ENCODE measurements at regions not wholly inside any gene's neighbourhood (a gene's known extent, or its start where the extent isn't known, plus 50 kb on each side); places are given as distances from the start of the nearest gene placed in this dataset.

DNA sequence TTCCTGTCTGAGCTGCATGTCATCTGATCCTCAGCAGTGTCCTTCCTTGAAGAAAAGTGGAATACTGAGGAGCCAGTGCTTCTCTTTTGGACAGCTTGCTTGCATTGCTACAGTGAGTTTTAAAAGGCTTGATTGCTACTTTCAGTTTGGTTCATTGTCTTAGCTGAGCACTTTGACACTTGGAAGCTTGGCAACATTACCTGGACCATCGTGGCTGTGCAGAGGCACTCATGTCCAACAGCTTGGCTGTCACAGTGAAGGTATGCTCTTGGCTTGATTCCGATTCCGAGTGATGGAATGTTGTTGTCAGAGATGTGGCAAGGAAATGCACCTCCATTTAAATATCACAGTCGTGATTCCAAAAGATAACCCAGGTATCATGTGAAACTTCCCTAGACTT is 102.4 kb downstream of the FAS start:
- no peak overlapping the region for H3K9ac ChIP-seq (ENCODE audit: low read length)
- H3K27me3 ChIP-seq (ENCODE audit: control insufficient read depth, insufficient read depth, low read length), result no peaks in the 10 kb centered on the region
- H3K4me3 ChIP-seq (ENCODE audit: low read length), result no peak overlapping the region
- no peaks in the 10 kb centered on the region for H3K9me3 ChIP-seq (ENCODE audit: control insufficient read depth, low read length)
- no peaks in the 10 kb centered on the region for H3K36me3 ChIP-seq (ENCODE audit: control insufficient read depth, insufficient read depth, low read length)
- no peaks in the 10 kb centered on the region for H3K4me1 ChIP-seq (ENCODE audit: control insufficient read depth, insufficient read depth, low read length)

DNA sequence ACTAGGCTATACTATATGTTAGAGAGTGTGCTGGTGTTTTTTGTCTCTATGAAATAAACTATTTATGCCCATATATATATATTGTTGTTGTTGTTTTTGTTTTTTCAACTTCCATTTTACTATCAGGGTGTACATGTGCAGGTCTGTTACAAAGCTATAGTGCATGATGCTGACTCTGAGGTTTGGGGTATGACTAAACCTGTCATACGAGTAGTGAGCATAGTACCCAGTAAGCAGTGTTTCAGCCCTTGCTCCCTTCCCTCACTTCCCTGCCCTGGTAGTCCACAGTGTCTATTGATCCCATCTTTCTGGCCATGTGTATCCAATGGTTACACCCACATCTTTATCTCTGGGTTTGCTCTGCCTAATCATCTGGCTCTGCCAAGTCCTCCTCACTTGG is 101.8 kb downstream of the FAS start:
- no peaks in the 10 kb centered on the region for H3K9me3 ChIP-seq (ENCODE audit: control insufficient read depth, low read length)
- no peaks in the 10 kb centered on the region for H3K4me1 ChIP-seq (ENCODE audit: control insufficient read depth, insufficient read depth, low read length)
- H3K9ac ChIP-seq (ENCODE audit: low read length), result no peak overlapping the region
- H3K27me3 ChIP-seq (ENCODE audit: control insufficient read depth, insufficient read depth, low read length), result no peaks in the 10 kb centered on the region
- H3K4me3 ChIP-seq (ENCODE audit: low read length), result no peak overlapping the region
- no peaks in the 10 kb centered on the region for H3K36me3 ChIP-seq (ENCODE audit: control insufficient read depth, insufficient read depth, low read length)

GRCh38 chr10:89091496-89091895 is 100.9 kb downstream of the FAS start:
- Histone ChIP-seq H3K9ac (ENCODE audit: low read length) (no peak overlapping the region), H3K9me3 (ENCODE audit: control insufficient read depth, low read length) (no peaks in the 10 kb centered on the region), H3K4me3 (ENCODE audit: low read length) (no peak overlapping the region), H3K36me3 (ENCODE audit: control insufficient read depth, insufficient read depth, low read length) (no peaks in the 10 kb centered on the region), H3K27me3 (ENCODE audit: control insufficient read depth, insufficient read depth, low read length) (no peaks in the 10 kb centered on the region), H3K4me1 (ENCODE audit: control insufficient read depth, insufficient read depth, low read length) (no peaks in the 10 kb centered on the region)

DNA sequence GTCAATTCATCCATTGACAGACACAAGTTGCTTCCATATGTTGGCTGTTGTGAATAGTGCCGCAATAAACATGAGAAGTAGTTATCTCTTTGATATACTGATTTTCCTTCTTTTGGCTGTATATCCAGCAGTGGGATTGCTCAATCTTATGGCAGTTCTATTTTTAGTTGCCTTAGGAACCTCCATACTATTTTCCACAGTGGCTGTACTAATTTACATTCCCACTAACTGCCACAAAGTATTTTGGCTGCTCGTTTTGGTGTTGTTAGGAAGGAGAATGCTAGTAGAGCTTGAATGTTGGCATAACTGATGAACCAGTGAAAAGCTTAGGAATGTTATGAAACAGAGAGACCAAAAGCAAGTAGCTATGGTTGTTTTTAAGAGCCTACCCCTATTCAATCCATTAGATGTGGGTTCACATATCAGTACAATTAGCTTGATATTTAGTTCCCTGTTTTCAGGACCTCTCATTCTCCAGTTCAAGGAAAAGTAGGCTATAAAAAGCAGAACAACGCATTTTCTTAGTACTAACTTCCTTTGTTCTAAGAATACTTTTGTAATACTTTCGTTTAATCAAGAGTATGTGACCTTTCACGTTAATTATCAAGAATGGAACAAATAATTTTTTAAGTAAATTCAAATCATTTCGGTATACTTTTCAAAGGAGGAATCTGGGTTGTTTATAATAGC is 100.3 kb downstream of the FAS start:
- no peaks in the 10 kb centered on the region for H3K4me1 ChIP-seq (ENCODE audit: control insufficient read depth, insufficient read depth, low read length)
- no peak overlapping the region for H3K9ac ChIP-seq (ENCODE audit: low read length)
- H3K36me3 ChIP-seq (ENCODE audit: control insufficient read depth, insufficient read depth, low read length), result no peaks in the 10 kb centered on the region
- H3K4me3 ChIP-seq (ENCODE audit: low read length), result no peak overlapping the region
- H3K27me3 ChIP-seq (ENCODE audit: control insufficient read depth, insufficient read depth, low read length), result no peaks in the 10 kb centered on the region
- no peaks in the 10 kb centered on the region for H3K9me3 ChIP-seq (ENCODE audit: control insufficient read depth, low read length)

DNA sequence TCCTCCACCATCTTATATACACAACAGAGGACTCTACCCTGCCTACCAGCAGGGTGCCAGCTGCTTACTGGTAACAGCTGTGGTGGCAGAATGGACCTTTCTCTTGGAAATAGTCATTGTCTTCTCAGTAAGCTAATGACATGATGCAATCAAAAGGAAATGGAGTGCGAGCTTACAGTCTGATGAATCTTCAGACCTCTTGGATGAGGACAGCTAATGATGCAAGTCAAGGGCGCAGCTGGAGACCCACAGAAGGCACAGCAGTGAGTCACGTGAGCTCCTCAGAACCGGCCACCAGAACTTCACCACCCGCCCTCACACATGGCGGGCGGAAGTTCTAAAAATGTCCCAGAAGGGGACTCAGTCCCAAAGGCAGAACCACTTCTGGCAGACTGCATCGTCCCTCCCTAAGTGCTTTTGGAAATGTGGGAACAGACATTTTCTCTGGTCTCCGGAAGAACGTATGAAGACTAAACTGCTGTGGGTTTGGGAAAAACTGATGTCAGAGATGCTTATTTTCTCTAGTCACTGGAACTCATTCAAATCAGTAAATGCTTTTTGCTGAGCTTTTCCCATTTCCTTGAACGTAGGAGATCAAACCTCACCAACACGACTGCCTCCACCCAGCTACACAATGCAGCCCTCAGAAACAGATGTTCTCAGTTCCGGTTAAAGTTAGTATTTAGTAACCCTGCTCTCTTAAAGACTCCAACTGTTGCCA is 96.4 kb downstream of the FAS start:
- Histone ChIP-seq H3K9me3 (ENCODE audit: control insufficient read depth, low read length) (no peaks in the 10 kb centered on the region), H3K9ac (ENCODE audit: low read length) (peak overlapping the region; percentile 5), H3K4me1 (ENCODE audit: control insufficient read depth, insufficient read depth, low read length) (no peaks in the 10 kb centered on the region), H3K36me3 (ENCODE audit: control insufficient read depth, insufficient read depth, low read length) (no peaks in the 10 kb centered on the region), H3K4me3 (ENCODE audit: low read length) (no peak overlapping the region), H3K27me3 (ENCODE audit: control insufficient read depth, insufficient read depth, low read length) (no peaks in the 10 kb centered on the region)

DNA sequence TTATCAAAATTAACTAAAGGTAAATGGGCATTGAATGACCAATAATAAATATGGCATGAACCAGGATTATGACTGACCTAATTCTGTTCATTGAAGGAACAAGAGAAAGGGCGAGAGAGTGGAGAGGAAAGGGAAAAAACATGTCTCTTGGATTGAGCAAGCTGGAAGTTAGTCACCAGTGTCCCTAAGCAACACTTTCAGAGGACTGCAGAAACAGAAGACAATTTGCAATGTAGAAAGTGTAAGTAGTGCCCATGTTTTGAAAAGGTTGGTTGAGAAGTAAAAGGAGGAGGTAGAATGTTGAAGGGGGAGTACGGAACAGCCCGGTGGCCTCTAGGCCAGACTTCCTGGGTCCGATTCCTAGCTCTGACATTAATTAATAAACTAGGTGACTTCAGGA is 94.6 kb downstream of the FAS start:
- no peak overlapping the region for H3K9ac ChIP-seq (ENCODE audit: low read length)
- no peaks in the 10 kb centered on the region for H3K27me3 ChIP-seq (ENCODE audit: control insufficient read depth, insufficient read depth, low read length)
- H3K4me3 ChIP-seq (ENCODE audit: low read length), result no peak overlapping the region
- H3K4me1 ChIP-seq (ENCODE audit: control insufficient read depth, insufficient read depth, low read length), result no peaks in the 10 kb centered on the region
- no peaks in the 10 kb centered on the region for H3K36me3 ChIP-seq (ENCODE audit: control insufficient read depth, insufficient read depth, low read length)
- H3K9me3 ChIP-seq (ENCODE audit: control insufficient read depth, low read length), result no peaks in the 10 kb centered on the region

DNA sequence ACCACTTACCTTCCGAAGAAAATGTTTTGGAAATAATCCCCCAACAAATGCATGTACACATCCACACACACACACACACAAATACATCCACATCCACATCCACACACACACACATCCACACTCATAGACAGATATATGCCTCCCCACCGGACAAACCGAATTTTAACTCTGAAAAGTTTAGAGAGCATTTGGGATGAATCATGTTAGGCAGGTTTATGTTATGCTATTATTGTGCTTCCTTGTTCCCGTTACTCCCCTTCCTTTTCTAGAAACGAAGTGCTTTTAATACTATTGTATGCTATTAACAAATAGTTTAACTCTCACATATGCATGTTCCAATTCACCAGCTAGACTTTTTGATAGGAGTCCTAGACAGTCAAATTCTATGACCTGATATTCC is 91.5 kb downstream of the FAS start:
- no peaks in the 10 kb centered on the region for H3K4me1 ChIP-seq (ENCODE audit: control insufficient read depth, insufficient read depth, low read length)
- H3K4me3 ChIP-seq (ENCODE audit: low read length), result no peak overlapping the region
- no peak overlapping the region for H3K9ac ChIP-seq (ENCODE audit: low read length)
- H3K27me3 ChIP-seq (ENCODE audit: control insufficient read depth, insufficient read depth, low read length), result no peaks in the 10 kb centered on the region
- no peaks in the 10 kb centered on the region for H3K9me3 ChIP-seq (ENCODE audit: control insufficient read depth, low read length)
- H3K36me3 ChIP-seq (ENCODE audit: control insufficient read depth, insufficient read depth, low read length), result no peaks in the 10 kb centered on the region

DNA sequence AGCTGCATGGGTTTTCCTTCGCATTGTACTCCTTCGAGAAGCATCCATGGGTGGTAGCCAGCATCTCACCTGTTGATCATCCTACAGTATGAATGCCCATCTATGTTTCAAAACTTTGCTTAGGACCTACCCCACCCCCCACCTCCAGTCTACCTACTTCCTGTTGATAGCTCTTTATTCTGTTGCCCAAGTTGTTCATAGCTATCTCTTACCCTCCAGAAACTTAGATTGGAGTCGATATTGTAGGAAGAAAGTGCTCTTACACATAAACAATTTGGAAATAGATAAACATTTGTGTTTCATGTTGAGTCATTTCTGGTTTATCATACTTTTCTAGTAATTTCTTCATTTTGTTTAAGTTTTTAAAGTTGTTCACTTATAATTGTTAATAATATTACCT is 90.1 kb downstream of the FAS start:
- no peaks in the 10 kb centered on the region for H3K4me1 ChIP-seq (ENCODE audit: control insufficient read depth, insufficient read depth, low read length)
- no peak overlapping the region for H3K9ac ChIP-seq (ENCODE audit: low read length)
- no peaks in the 10 kb centered on the region for H3K9me3 ChIP-seq (ENCODE audit: control insufficient read depth, low read length)

GRCh38 chr10:89079961-89080360 is 89.4 kb downstream of the FAS start:
- Histone ChIP-seq H3K4me3 (ENCODE audit: low read length) (no peak overlapping the region), H3K27me3 (ENCODE audit: control insufficient read depth, insufficient read depth, low read length) (no peaks in the 10 kb centered on the region), H3K9me3 (ENCODE audit: control insufficient read depth, low read length) (no peaks in the 10 kb centered on the region), H3K4me1 (ENCODE audit: control insufficient read depth, insufficient read depth, low read length) (no peaks in the 10 kb centered on the region), H3K36me3 (ENCODE audit: control insufficient read depth, insufficient read depth, low read length) (no peaks in the 10 kb centered on the region), H3K9ac (ENCODE audit: low read length) (no peak overlapping the region)

More for the DNA sequence above, 90.1 kb downstream of the FAS start:
- H3K36me3 ChIP-seq (ENCODE audit: control insufficient read depth, insufficient read depth, low read length), result no peaks in the 10 kb centered on the region
- H3K4me3 ChIP-seq (ENCODE audit: low read length), result no peak overlapping the region
- H3K27me3 ChIP-seq (ENCODE audit: control insufficient read depth, insufficient read depth, low read length), result no peaks in the 10 kb centered on the region

- Histone ChIP-seq H3K27me3 (ENCODE audit: control insufficient read depth, insufficient read depth, low read length) (no peaks in the 10 kb centered on the region), H3K9me3 (ENCODE audit: control insufficient read depth, low read length) (no peaks in the 10 kb centered on the region), H3K9ac (ENCODE audit: low read length) (no peak overlapping the region), H3K4me3 (ENCODE audit: low read length) (no peak overlapping the region), H3K4me1 (ENCODE audit: control insufficient read depth, insufficient read depth, low read length) (peaks cover 4% of the 10 kb centered on the region), H3K36me3 (ENCODE audit: control insufficient read depth, insufficient read depth, low read length) (no peaks in the 10 kb centered on the region)
Observed at GRCh38 chr10:89078724-89079672, 88.4 kb downstream of the FAS start.

DNA sequence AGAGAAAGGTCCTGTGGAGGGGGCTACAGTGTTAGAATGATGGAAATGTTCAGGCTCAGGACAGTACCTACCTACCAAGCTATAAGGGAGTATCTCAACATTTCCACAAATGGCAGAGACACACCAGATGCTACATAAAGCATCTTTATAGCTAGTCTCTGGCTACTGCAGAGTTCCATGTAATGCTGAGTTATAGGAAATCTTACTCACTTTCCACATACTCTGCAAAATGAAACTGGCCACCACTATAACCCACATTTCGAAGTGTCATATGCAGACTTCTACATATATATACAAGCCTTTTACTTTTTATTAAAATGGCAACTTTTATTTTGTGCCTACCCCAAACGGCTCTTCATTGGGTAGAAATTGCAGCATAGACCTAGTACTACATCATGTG is 85.5 kb downstream of the FAS start:
- no peaks in the 10 kb centered on the region for H3K9me3 ChIP-seq (ENCODE audit: control insufficient read depth, low read length)
- H3K4me3 ChIP-seq (ENCODE audit: low read length), result no peak overlapping the region
- no peak overlapping the region for H3K9ac ChIP-seq (ENCODE audit: low read length)
- H3K4me1 ChIP-seq (ENCODE audit: control insufficient read depth, insufficient read depth, low read length), result peaks cover 4% of the 10 kb centered on the region
- H3K36me3 ChIP-seq (ENCODE audit: control insufficient read depth, insufficient read depth, low read length), result no peaks in the 10 kb centered on the region
- no peaks in the 10 kb centered on the region for H3K27me3 ChIP-seq (ENCODE audit: control insufficient read depth, insufficient read depth, low read length)

DNA sequence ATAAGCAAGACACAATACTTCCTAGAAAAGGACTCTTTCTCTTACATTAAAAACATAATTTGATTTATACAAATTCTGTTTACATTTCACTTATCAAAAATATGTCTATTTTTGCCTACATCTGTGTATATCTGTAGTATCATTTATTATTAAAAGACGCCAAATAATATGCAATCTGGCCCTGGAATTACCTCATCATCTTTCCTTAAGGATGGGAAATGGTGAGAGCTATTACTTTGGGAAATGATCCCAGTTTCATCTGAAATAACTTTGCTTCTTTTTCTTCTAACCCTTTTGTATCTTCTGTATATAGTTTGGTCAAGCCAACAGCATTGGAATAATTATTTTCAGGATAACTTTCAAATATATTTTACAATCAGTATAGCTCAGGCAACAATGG is 85.0 kb downstream of the FAS start:
- Histone ChIP-seq H3K9ac (ENCODE audit: low read length) (no peak overlapping the region), H3K4me3 (ENCODE audit: low read length) (no peak overlapping the region), H3K9me3 (ENCODE audit: control insufficient read depth, low read length) (no peaks in the 10 kb centered on the region), H3K27me3 (ENCODE audit: control insufficient read depth, insufficient read depth, low read length) (no peaks in the 10 kb centered on the region), H3K4me1 (ENCODE audit: control insufficient read depth, insufficient read depth, low read length) (peaks cover 4% of the 10 kb centered on the region), H3K36me3 (ENCODE audit: control insufficient read depth, insufficient read depth, low read length) (no peaks in the 10 kb centered on the region)
